GM23338 (cell line): ENCODE measurements at regions not wholly inside any gene's neighbourhood (a gene's known extent, or its start where the extent isn't known, plus 50 kb on each side); places are given as distances from the start of the nearest gene placed in this dataset.

Source experiments
- ATAC-seq: fragments of 200-7000 bp; cut with Tn5 transposase; 3 replicates; pipeline ENCODE4 v1.9.1; 2020
- DNase-seq: peaks from one replicate; pipeline ENCODE4 v3.0.0-alpha.2; 2015; ENCODE audit warnings: low spot score
- H2AFZ ChIP-seq: fragments of 200-600 bp; sonication (generic); 2 replicates; pipeline ENCODE4 v1.8.0; 2016; ENCODE audit warnings: antibody characterized with exemption, mild to moderate bottlenecking, moderate library complexity
- H3F3A ChIP-seq: fragments of 200-600 bp; sonication (generic); replicated peaks from 2 replicates; pipeline ENCODE4 v1.8.0; 2017; ENCODE audit warnings: antibody characterized with exemption, mixed run types, low read depth
- H3K27ac ChIP-seq: fragments of 200-600 bp; sonication (generic); 2 replicates; pipeline ENCODE4 v1.6.1; 2016; ENCODE audit warnings: low read depth
- H3K27me3 ChIP-seq: fragments of 200-600 bp; sonication (generic); 2 replicates; pipeline ENCODE4 v1.8.0; 2016; ENCODE audit warnings: mild to moderate bottlenecking, mixed run types, moderate library complexity; ENCODE audit not compliant: insufficient read depth
- H3K36me3 ChIP-seq: fragments of 200-600 bp; sonication (generic); 2 replicates; pipeline ENCODE4 v1.8.0; 2016; ENCODE audit warnings: mild to moderate bottlenecking; ENCODE audit not compliant: insufficient read depth
- H3K4me1 ChIP-seq: fragments of 200-600 bp; sonication (generic); 2 replicates; pipeline ENCODE4 v1.8.0; 2016; ENCODE audit warnings: mild to moderate bottlenecking, moderate library complexity; ENCODE audit not compliant: insufficient read depth
- H3K4me2 ChIP-seq: fragments of 200-600 bp; sonication (generic); 2 replicates; pipeline ENCODE4 v1.7.1; 2017; ENCODE audit warnings: mixed run types
- H3K4me3 ChIP-seq: fragments of 200-600 bp; sonication (generic); 2 replicates; pipeline ENCODE4 v1.6.1; 2016; ENCODE audit warnings: mixed run types
- H3K79me2 ChIP-seq: fragments of 200-600 bp; sonication (generic); replicated peaks from 2 replicates; pipeline ENCODE4 v1.8.0; 2017; ENCODE audit warnings: mild to moderate bottlenecking; ENCODE audit not compliant: insufficient read depth
- H3K9me2 ChIP-seq: fragments of 200-600 bp; sonication (generic); 2 replicates; pipeline ENCODE4 v1.8.0; 2017; ENCODE audit not compliant: insufficient read depth
- H4K20me1 ChIP-seq: fragments of 200-600 bp; sonication (generic); replicated peaks from 2 replicates; pipeline ENCODE4 v1.8.0; 2017; ENCODE audit warnings: mild to moderate bottlenecking; ENCODE audit not compliant: insufficient read depth
- H3K27ac Mint-ChIP-seq: 2 replicates; pipeline ENCODE4 v1.8.0; 2020; ENCODE audit warnings: inconsistent platforms, mild to moderate bottlenecking, moderate library complexity, mixed read lengths
- H3K27me3 Mint-ChIP-seq: 3 replicates; pipeline ENCODE4 v1.8.0; 2022; ENCODE audit warnings: low read depth, mild to moderate bottlenecking, moderate library complexity, mixed read lengths, inconsistent platforms; ENCODE audit not compliant: insufficient read depth, poor library complexity
- H3K36me3 Mint-ChIP-seq: 3 replicates; pipeline ENCODE4 v1.8.0; 2021; ENCODE audit warnings: low read depth, mild to moderate bottlenecking, inconsistent platforms, moderate library complexity, mixed read lengths
- H3K4me1 Mint-ChIP-seq: 3 replicates; pipeline ENCODE4 v1.8.0; 2020; ENCODE audit warnings: mild to moderate bottlenecking, inconsistent platforms, mixed read lengths
- H3K4me3 Mint-ChIP-seq: 3 replicates; pipeline ENCODE4 v1.8.0; 2021; ENCODE audit warnings: moderate library complexity, mild to moderate bottlenecking, inconsistent platforms, mixed read lengths
- H3K9me3 Mint-ChIP-seq: 3 replicates; pipeline ENCODE4 v1.8.0; 2020; ENCODE audit warnings: moderate library complexity, mild to moderate bottlenecking, inconsistent platforms, mixed read lengths
- EZH2phosphoT487 ChIP-seq: fragments of 200-600 bp; sonication (generic); IDR thresholded peaks from one replicate; pipeline ENCODE4 v1.8.1; 2018; ENCODE audit warnings: antibody characterized with exemption; ENCODE audit not compliant: unreplicated experiment
- NANOG ChIP-seq: IDR thresholded peaks from 2 replicates; pipeline ENCODE4 v1.6.1; 2016; ENCODE audit warnings: antibody characterized with exemption, borderline replicate concordance
- STAT1 ChIP-seq: IDR thresholded peaks from one replicate; pipeline ENCODE4 v1.6.1; 2016; ENCODE audit warnings: antibody characterized with exemption; ENCODE audit not compliant: unreplicated experiment
- ZNF114 ChIP-seq: fragments of 250-450 bp; sonication (Bioruptor Pico); IDR thresholded peaks from 2 replicates; pipeline ENCODE4 v1.5.0; 2020; ENCODE audit warnings: mild to moderate bottlenecking, moderate library complexity
- ZNF331 ChIP-seq: fragments of 250-450 bp; sonication (Bioruptor Pico); IDR thresholded peaks from 2 replicates; pipeline ENCODE4 v1.5.0; 2020; ENCODE audit warnings: low read depth, mild to moderate bottlenecking, moderate library complexity
- TF ChIP-seq, protein P1 (sequence below): IDR thresholded peaks from one replicate; pipeline ENCODE4 v1.6.1; 2018; ENCODE audit warnings: antibody characterized with exemption; ENCODE audit not compliant: unreplicated experiment
- TF ChIP-seq, protein P2 (sequence below), 2 experiments: fragments of 200-600 bp in 1 of 2; sonication (generic) in 1 of 2; conservative IDR thresholded peaks; 2 replicates each; pipeline versions ENCODE4 v1.5.1 to v1.6.1; 2016 to 2017; ENCODE audit warnings: antibody characterized with exemption in 2 of 2, low read depth in 2 of 2, mild to moderate bottlenecking in 2 of 2, moderate library complexity in 1 of 2
- TF ChIP-seq, protein P3 (sequence below): fragments of 250-450 bp; sonication (Bioruptor Pico); IDR thresholded peaks from 2 replicates; pipeline ENCODE4 v1.5.0; 2020; ENCODE audit warnings: mild to moderate bottlenecking, moderate library complexity
- TF ChIP-seq, protein P4 (sequence below): IDR thresholded peaks from 2 replicates; pipeline ENCODE4 v1.6.1; 2016; ENCODE audit warnings: antibody characterized with exemption

DNA sequence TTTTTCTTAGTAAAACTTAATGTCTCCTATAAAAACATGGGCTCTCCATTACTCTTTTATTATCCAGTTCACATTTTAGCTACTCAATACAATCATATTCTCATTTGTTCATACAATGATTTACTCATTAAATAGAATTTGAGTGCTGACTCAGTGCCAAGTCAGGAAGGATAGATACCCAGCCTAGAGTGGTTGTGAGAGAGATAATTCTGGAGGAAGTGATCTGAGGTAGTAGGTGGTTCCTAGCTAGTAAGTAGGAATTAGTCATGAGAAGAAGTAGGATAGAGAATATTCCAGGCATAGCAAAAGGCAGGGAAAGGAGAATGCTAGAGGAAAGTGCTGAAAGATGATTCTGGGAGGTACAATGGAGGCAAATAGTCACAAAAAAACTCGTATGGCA, 133.5 kb upstream of the MBL2 start:
- H3K9me3 Mint-ChIP-seq, result no peaks in the 10 kb centered on the region
- peaks cover 28% of the 10 kb centered on the region for H3K4me1 ChIP-seq
- peaks cover 52% of the 10 kb centered on the region for H3K4me1 Mint-ChIP-seq
- H3K27ac Mint-ChIP-seq, result no peak overlapping the region
- no peak overlapping the region for H2AFZ ChIP-seq
- H3K4me2 ChIP-seq, result no peak overlapping the region
- no peaks in the 10 kb centered on the region for H4K20me1 ChIP-seq
- H3K4me3 Mint-ChIP-seq, result no peak overlapping the region
- ATAC-seq, result no peak
- no peaks in the 10 kb centered on the region for H3K27me3 ChIP-seq
- no peak overlapping the region for H3K4me3 ChIP-seq
- TF ChIP-seq, protein P1, sequence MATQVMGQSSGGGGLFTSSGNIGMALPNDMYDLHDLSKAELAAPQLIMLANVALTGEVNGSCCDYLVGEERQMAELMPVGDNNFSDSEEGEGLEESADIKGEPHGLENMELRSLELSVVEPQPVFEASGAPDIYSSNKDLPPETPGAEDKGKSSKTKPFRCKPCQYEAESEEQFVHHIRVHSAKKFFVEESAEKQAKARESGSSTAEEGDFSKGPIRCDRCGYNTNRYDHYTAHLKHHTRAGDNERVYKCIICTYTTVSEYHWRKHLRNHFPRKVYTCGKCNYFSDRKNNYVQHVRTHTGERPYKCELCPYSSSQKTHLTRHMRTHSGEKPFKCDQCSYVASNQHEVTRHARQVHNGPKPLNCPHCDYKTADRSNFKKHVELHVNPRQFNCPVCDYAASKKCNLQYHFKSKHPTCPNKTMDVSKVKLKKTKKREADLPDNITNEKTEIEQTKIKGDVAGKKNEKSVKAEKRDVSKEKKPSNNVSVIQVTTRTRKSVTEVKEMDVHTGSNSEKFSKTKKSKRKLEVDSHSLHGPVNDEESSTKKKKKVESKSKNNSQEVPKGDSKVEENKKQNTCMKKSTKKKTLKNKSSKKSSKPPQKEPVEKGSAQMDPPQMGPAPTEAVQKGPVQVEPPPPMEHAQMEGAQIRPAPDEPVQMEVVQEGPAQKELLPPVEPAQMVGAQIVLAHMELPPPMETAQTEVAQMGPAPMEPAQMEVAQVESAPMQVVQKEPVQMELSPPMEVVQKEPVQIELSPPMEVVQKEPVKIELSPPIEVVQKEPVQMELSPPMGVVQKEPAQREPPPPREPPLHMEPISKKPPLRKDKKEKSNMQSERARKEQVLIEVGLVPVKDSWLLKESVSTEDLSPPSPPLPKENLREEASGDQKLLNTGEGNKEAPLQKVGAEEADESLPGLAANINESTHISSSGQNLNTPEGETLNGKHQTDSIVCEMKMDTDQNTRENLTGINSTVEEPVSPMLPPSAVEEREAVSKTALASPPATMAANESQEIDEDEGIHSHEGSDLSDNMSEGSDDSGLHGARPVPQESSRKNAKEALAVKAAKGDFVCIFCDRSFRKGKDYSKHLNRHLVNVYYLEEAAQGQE, result no peak
- TF ChIP-seq STAT1 (no peak), EZH2phosphoT487 (no peak), NANOG (no peak), ZNF331 (no peak), ZNF114 (CRISPR knock-in tag) (no peak)
- TF ChIP-seq, protein P2, sequence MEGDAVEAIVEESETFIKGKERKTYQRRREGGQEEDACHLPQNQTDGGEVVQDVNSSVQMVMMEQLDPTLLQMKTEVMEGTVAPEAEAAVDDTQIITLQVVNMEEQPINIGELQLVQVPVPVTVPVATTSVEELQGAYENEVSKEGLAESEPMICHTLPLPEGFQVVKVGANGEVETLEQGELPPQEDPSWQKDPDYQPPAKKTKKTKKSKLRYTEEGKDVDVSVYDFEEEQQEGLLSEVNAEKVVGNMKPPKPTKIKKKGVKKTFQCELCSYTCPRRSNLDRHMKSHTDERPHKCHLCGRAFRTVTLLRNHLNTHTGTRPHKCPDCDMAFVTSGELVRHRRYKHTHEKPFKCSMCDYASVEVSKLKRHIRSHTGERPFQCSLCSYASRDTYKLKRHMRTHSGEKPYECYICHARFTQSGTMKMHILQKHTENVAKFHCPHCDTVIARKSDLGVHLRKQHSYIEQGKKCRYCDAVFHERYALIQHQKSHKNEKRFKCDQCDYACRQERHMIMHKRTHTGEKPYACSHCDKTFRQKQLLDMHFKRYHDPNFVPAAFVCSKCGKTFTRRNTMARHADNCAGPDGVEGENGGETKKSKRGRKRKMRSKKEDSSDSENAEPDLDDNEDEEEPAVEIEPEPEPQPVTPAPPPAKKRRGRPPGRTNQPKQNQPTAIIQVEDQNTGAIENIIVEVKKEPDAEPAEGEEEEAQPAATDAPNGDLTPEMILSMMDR (conservative IDR thresholded peaks at IDR 0.05; ENCODE audit: low read depth in 2 of 2), result no peak
- TF ChIP-seq, protein P3, sequence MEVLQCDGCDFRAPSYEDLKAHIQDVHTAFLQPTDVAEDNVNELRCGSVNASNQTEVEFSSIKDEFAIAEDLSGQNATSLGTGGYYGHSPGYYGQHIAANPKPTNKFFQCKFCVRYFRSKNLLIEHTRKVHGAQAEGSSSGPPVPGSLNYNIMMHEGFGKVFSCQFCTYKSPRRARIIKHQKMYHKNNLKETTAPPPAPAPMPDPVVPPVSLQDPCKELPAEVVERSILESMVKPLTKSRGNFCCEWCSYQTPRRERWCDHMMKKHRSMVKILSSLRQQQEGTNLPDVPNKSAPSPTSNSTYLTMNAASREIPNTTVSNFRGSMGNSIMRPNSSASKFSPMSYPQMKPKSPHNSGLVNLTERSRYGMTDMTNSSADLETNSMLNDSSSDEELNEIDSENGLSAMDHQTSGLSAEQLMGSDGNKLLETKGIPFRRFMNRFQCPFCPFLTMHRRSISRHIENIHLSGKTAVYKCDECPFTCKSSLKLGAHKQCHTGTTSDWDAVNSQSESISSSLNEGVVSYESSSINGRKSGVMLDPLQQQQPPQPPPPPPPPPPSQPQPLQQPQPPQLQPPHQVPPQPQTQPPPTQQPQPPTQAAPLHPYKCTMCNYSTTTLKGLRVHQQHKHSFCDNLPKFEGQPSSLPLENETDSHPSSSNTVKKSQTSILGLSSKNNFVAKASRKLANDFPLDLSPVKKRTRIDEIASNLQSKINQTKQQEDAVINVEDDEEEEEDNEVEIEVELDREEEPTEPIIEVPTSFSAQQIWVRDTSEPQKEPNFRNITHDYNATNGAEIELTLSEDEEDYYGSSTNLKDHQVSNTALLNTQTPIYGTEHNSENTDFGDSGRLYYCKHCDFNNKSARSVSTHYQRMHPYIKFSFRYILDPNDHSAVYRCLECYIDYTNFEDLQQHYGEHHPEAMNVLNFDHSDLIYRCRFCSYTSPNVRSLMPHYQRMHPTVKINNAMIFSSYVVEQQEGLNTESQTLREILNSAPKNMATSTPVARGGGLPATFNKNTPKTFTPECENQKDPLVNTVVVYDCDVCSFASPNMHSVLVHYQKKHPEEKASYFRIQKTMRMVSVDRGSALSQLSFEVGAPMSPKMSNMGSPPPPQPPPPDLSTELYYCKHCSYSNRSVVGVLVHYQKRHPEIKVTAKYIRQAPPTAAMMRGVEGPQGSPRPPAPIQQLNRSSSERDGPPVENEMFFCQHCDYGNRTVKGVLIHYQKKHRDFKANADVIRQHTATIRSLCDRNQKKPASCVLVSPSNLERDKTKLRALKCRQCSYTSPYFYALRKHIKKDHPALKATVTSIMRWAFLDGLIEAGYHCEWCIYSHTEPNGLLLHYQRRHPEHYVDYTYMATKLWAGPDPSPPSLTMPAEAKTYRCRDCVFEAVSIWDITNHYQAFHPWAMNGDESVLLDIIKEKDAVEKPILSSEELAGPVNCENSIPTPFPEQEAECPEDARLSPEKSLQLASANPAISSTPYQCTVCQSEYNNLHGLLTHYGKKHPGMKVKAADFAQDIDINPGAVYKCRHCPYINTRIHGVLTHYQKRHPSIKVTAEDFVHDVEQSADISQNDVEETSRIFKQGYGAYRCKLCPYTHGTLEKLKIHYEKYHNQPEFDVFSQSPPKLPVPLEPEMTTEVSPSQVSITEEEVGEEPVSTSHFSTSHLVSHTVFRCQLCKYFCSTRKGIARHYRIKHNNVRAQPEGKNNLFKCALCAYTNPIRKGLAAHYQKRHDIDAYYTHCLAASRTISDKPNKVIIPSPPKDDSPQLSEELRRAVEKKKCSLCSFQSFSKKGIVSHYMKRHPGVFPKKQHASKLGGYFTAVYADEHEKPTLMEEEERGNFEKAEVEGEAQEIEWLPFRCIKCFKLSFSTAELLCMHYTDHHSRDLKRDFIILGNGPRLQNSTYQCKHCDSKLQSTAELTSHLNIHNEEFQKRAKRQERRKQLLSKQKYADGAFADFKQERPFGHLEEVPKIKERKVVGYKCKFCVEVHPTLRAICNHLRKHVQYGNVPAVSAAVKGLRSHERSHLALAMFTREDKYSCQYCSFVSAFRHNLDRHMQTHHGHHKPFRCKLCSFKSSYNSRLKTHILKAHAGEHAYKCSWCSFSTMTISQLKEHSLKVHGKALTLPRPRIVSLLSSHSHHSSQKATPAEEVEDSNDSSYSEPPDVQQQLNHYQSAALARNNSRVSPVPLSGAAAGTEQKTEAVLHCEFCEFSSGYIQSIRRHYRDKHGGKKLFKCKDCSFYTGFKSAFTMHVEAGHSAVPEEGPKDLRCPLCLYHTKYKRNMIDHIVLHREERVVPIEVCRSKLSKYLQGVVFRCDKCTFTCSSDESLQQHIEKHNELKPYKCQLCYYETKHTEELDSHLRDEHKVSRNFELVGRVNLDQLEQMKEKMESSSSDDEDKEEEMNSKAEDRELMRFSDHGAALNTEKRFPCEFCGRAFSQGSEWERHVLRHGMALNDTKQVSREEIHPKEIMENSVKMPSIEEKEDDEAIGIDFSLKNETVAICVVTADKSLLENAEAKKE (CRISPR knock-in tag), result no peak
- TF ChIP-seq, protein P4, sequence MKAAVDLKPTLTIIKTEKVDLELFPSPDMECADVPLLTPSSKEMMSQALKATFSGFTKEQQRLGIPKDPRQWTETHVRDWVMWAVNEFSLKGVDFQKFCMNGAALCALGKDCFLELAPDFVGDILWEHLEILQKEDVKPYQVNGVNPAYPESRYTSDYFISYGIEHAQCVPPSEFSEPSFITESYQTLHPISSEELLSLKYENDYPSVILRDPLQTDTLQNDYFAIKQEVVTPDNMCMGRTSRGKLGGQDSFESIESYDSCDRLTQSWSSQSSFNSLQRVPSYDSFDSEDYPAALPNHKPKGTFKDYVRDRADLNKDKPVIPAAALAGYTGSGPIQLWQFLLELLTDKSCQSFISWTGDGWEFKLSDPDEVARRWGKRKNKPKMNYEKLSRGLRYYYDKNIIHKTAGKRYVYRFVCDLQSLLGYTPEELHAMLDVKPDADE, result no peak
- no peaks in the 10 kb centered on the region for H3K36me3 Mint-ChIP-seq
- no peaks in the 10 kb centered on the region for H3K79me2 ChIP-seq
- DNase-seq, result no peak
- H3K27ac ChIP-seq, result no peak overlapping the region
- H3F3A ChIP-seq, result no peaks in the 10 kb centered on the region
- H3K9me2 ChIP-seq, result no peaks in the 10 kb centered on the region
- no peaks in the 10 kb centered on the region for H3K27me3 Mint-ChIP-seq
- no peaks in the 10 kb centered on the region for H3K36me3 ChIP-seq
